ENCODE measurements at regions not wholly inside any gene's neighbourhood (a gene's known extent, or its start where the extent isn't known, plus 50 kb on each side); places are given as distances from the start of the nearest gene placed in this dataset.

GRCh38 chr6:103264020-103264419, 1595.7 kb downstream of the HACE1 start:
- no peak for ATAC-seq
- Mint-ChIP-seq H3K27ac (no peak overlapping the region), H3K27me3 (no peaks in the 10 kb centered on the region), H3K4me1 (ENCODE audit: low read depth in 2 of 2) (no peaks in the 10 kb centered on the region), H3K36me3 (peaks cover 6% of the 10 kb centered on the region), H3K9me3 (peaks cover 6% of the 10 kb centered on the region), H3K4me3 (no peak overlapping the region)
- no peak for DNase-seq (ENCODE audit: low spot score)

GRCh38 chr6:103255132-103255531, 1604.6 kb downstream of the HACE1 start:
- ATAC-seq = no peak
- no peak for DNase-seq (ENCODE audit: low spot score)
- no peak overlapping the region for H3K4me3 Mint-ChIP-seq
- no peak overlapping the region for H3K27ac Mint-ChIP-seq
- H3K4me1 Mint-ChIP-seq (ENCODE audit: low read depth in 2 of 2) = no peaks in the 10 kb centered on the region
- peaks cover 3% of the 10 kb centered on the region for H3K36me3 Mint-ChIP-seq
- H3K9me3 Mint-ChIP-seq = peaks cover 6% of the 10 kb centered on the region
- no peaks in the 10 kb centered on the region for H3K27me3 Mint-ChIP-seq

GRCh38 chr6:103236923-103237322, 1622.8 kb downstream of the HACE1 start:
- Mint-ChIP-seq H3K27ac (no peak overlapping the region), H3K36me3 (peaks cover 9% of the 10 kb centered on the region), H3K4me1 (ENCODE audit: low read depth in 2 of 2) (no peaks in the 10 kb centered on the region), H3K27me3 (no peaks in the 10 kb centered on the region), H3K9me3 (peaks cover 11% of the 10 kb centered on the region), H3K4me3 (no peak overlapping the region)
- no peak for DNase-seq (ENCODE audit: low spot score)
- ATAC-seq = no peak

- DNase-seq (ENCODE audit: low spot score) (no peak), ATAC-seq (no peak)
- H3K4me1 Mint-ChIP-seq (ENCODE audit: low read depth in 2 of 2) = no peaks in the 10 kb centered on the region
- peaks cover 9% of the 10 kb centered on the region for H3K9me3 Mint-ChIP-seq
- no peak overlapping the region for H3K27ac Mint-ChIP-seq
- H3K36me3 Mint-ChIP-seq = no peaks in the 10 kb centered on the region
- H3K4me3 Mint-ChIP-seq = no peak overlapping the region
- no peaks in the 10 kb centered on the region for H3K27me3 Mint-ChIP-seq
These were observed 1628.5 kb downstream of the HACE1 start for GRCh38 chr6:103231181-103231580.

GRCh38 chr6:103215847-103216246, 1643.9 kb downstream of the HACE1 start:
- Mint-ChIP-seq H3K27me3 (no peaks in the 10 kb centered on the region), H3K9me3 (peaks cover 4% of the 10 kb centered on the region), H3K36me3 (no peaks in the 10 kb centered on the region), H3K4me3 (no peak overlapping the region), H3K27ac (no peak overlapping the region), H3K4me1 (ENCODE audit: low read depth in 2 of 2) (no peaks in the 10 kb centered on the region)
- ATAC-seq = no peak
- no peak for DNase-seq (ENCODE audit: low spot score)

GRCh38 chr6:103210686-103211085, 1649.0 kb downstream of the HACE1 start:
- ATAC-seq (no peak), DNase-seq (ENCODE audit: low spot score) (no peak)
- Mint-ChIP-seq H3K9me3 (peaks cover 6% of the 10 kb centered on the region), H3K27me3 (no peaks in the 10 kb centered on the region), H3K4me3 (no peak overlapping the region), H3K27ac (no peak overlapping the region), H3K4me1 (ENCODE audit: low read depth in 2 of 2) (no peaks in the 10 kb centered on the region), H3K36me3 (no peaks in the 10 kb centered on the region)

GRCh38 chr6:103198386-103198785, 1661.3 kb downstream of the HACE1 start:
- Mint-ChIP-seq H3K9me3 (peaks cover 13% of the 10 kb centered on the region), H3K27me3 (no peaks in the 10 kb centered on the region)
- no peak for ATAC-seq

GRCh38 chr6:103193413-103193812, 1666.3 kb downstream of the HACE1 start:
- H3K4me3 Mint-ChIP-seq = no peak overlapping the region
- no peak for DNase-seq (ENCODE audit: low spot score)
- H3K36me3 Mint-ChIP-seq = peaks cover 5% of the 10 kb centered on the region
- H3K4me1 Mint-ChIP-seq (ENCODE audit: low read depth in 2 of 2) = no peaks in the 10 kb centered on the region
- no peak for ATAC-seq
- peaks cover 6% of the 10 kb centered on the region for H3K9me3 Mint-ChIP-seq
- no peaks in the 10 kb centered on the region for H3K27me3 Mint-ChIP-seq
- H3K27ac Mint-ChIP-seq = no peak overlapping the region

More at GRCh38 chr6:103198386-103198785, 1661.3 kb downstream of the HACE1 start:
- H3K27ac Mint-ChIP-seq = no peak overlapping the region
- no peaks in the 10 kb centered on the region for H3K4me1 Mint-ChIP-seq (ENCODE audit: low read depth in 2 of 2)
- no peak overlapping the region for H3K4me3 Mint-ChIP-seq
- peaks cover 1% of the 10 kb centered on the region for H3K36me3 Mint-ChIP-seq
- DNase-seq (ENCODE audit: low spot score) = no peak

GRCh38 chr6:103191391-103192093, 1668.2 kb downstream of the HACE1 start:
- Mint-ChIP-seq H3K4me3 (no peak overlapping the region), H3K36me3 (peaks cover 5% of the 10 kb centered on the region), H3K4me1 (ENCODE audit: low read depth in 2 of 2) (no peaks in the 10 kb centered on the region), H3K9me3 (peaks cover 6% of the 10 kb centered on the region), H3K27ac (no peak overlapping the region), H3K27me3 (no peaks in the 10 kb centered on the region)
- ATAC-seq = no peak
- no peak for DNase-seq (ENCODE audit: low spot score)

- Mint-ChIP-seq H3K9me3 (peaks cover 12% of the 10 kb centered on the region), H3K4me1 (ENCODE audit: low read depth in 2 of 2) (no peaks in the 10 kb centered on the region), H3K4me3 (no peak overlapping the region), H3K36me3 (no peaks in the 10 kb centered on the region), H3K27ac (no peak overlapping the region), H3K27me3 (no peaks in the 10 kb centered on the region)
- DNase-seq (ENCODE audit: low spot score) (no peak), ATAC-seq (no peak)
These were observed 1674.9 kb downstream of the HACE1 start for GRCh38 chr6:103184776-103185175.

GRCh38 chr6:103183831-103184411, 1675.8 kb downstream of the HACE1 start:
- no peak overlapping the region for H3K4me3 Mint-ChIP-seq

GRCh38 chr6:103178193-103178592, 1681.5 kb downstream of the HACE1 start:
- no peaks in the 10 kb centered on the region for H3K4me1 Mint-ChIP-seq (ENCODE audit: low read depth in 2 of 2)
- no peak overlapping the region for H3K27ac Mint-ChIP-seq
- DNase-seq (ENCODE audit: low spot score) (no peak), ATAC-seq (no peak)
- H3K36me3 Mint-ChIP-seq = no peaks in the 10 kb centered on the region
- peaks cover 13% of the 10 kb centered on the region for H3K9me3 Mint-ChIP-seq
- H3K4me3 Mint-ChIP-seq = no peak overlapping the region
- H3K27me3 Mint-ChIP-seq = no peaks in the 10 kb centered on the region

More at GRCh38 chr6:103183831-103184411, 1675.8 kb downstream of the HACE1 start:
- H3K4me1 Mint-ChIP-seq (ENCODE audit: low read depth in 2 of 2) = no peaks in the 10 kb centered on the region
- DNase-seq (ENCODE audit: low spot score) (no peak), ATAC-seq (no peak)
- H3K27ac Mint-ChIP-seq = no peak overlapping the region
- H3K27me3 Mint-ChIP-seq = no peaks in the 10 kb centered on the region
- H3K36me3 Mint-ChIP-seq = no peaks in the 10 kb centered on the region
- peaks cover 12% of the 10 kb centered on the region for H3K9me3 Mint-ChIP-seq

- no peak overlapping the region for H3K27ac Mint-ChIP-seq
- H3K9me3 Mint-ChIP-seq = peaks cover 10% of the 10 kb centered on the region
- ATAC-seq = no peak
- no peaks in the 10 kb centered on the region for H3K36me3 Mint-ChIP-seq
- H3K27me3 Mint-ChIP-seq = no peaks in the 10 kb centered on the region
- no peaks in the 10 kb centered on the region for H3K4me1 Mint-ChIP-seq (ENCODE audit: low read depth in 2 of 2)
- DNase-seq (ENCODE audit: low spot score) = no peak
- H3K4me3 Mint-ChIP-seq = no peak overlapping the region
These were observed 1681.9 kb downstream of the HACE1 start for GRCh38 chr6:103177791-103178190.

- Mint-ChIP-seq H3K4me1 (ENCODE audit: low read depth in 2 of 2) (no peaks in the 10 kb centered on the region), H3K4me3 (no peak overlapping the region), H3K27ac (no peak overlapping the region), H3K9me3 (peaks cover 10% of the 10 kb centered on the region), H3K36me3 (no peaks in the 10 kb centered on the region), H3K27me3 (no peaks in the 10 kb centered on the region)
- DNase-seq (ENCODE audit: low spot score) (no peak), ATAC-seq (no peak)
These were observed 1684.7 kb downstream of the HACE1 start for GRCh38 chr6:103175056-103175455.

Data from natural killer cell treated with Interleukin-12 subunit alpha and Interleukin-12 subunit beta and Interleukin-15 and Interleukin-18, amount 100 ng/mL, for 72 hours (primary cell).